ENCODE measurements at regions not wholly inside any gene's neighbourhood (a gene's known extent, or its start where the extent isn't known, plus 50 kb on each side); places are given as distances from the start of the nearest gene placed in this dataset.

DNA sequence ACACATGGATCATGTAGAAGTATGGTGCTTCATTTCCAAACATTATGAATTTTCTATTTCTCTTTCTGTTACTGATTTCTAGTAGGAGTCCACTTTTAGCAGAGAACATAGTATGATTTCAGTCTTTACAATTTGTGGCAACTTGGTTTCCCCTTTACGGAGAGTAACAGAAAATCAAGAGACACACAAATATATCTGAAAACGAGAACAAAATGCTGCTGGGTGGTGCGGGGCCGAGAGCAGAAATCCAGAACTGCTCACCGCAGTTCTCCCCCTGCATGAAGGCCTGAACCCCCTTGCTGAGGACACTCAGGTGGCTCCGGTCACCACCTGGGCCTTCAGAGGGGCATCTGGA is 94.5 kb upstream of the FMN2 start:
- no peak for DNase-seq
- Mint-ChIP-seq H3K27ac (no peak overlapping the region), H3K27me3 (peaks cover 29% of the 10 kb centered on the region), H3K4me1 (peaks cover 1% of the 10 kb centered on the region), H3K36me3 (ENCODE audit: low read depth) (no peaks in the 10 kb centered on the region), H3K9me3 (no peaks in the 10 kb centered on the region), H3K4me3 (no peak overlapping the region)
- TF ChIP-seq, protein P1, sequence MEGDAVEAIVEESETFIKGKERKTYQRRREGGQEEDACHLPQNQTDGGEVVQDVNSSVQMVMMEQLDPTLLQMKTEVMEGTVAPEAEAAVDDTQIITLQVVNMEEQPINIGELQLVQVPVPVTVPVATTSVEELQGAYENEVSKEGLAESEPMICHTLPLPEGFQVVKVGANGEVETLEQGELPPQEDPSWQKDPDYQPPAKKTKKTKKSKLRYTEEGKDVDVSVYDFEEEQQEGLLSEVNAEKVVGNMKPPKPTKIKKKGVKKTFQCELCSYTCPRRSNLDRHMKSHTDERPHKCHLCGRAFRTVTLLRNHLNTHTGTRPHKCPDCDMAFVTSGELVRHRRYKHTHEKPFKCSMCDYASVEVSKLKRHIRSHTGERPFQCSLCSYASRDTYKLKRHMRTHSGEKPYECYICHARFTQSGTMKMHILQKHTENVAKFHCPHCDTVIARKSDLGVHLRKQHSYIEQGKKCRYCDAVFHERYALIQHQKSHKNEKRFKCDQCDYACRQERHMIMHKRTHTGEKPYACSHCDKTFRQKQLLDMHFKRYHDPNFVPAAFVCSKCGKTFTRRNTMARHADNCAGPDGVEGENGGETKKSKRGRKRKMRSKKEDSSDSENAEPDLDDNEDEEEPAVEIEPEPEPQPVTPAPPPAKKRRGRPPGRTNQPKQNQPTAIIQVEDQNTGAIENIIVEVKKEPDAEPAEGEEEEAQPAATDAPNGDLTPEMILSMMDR (IDR thresholded peaks at IDR 0.05) = no peak
- no peak for ATAC-seq (ENCODE audit: low read depth)
- intact Hi-C loops (cut with micrococcal nuclease) = no loop called here
- ChIA-PET CTCF (no interaction called here), POLR2A (no interaction called here)

GRCh38 chr1:239997515-239998311 is 94.0 kb upstream of the FMN2 start:
- ChIA-PET POLR2A (no interaction called here), CTCF (no interaction called here)
- no peaks in the 10 kb centered on the region for H3K9me3 Mint-ChIP-seq
- no peak overlapping the region for H3K4me3 Mint-ChIP-seq
- H3K27ac Mint-ChIP-seq = no peak overlapping the region
- peaks cover 1% of the 10 kb centered on the region for H3K4me1 Mint-ChIP-seq
- no peaks in the 10 kb centered on the region for H3K36me3 Mint-ChIP-seq (ENCODE audit: low read depth)
- H3K27me3 Mint-ChIP-seq = peaks cover 29% of the 10 kb centered on the region
- ATAC-seq (ENCODE audit: low read depth) (no peak), DNase-seq (no peak)
- TF ChIP-seq, protein P1 (IDR thresholded peaks at IDR 0.05) = no peak
- intact Hi-C loops (cut with micrococcal nuclease) = no loop called here

GRCh38 chr1:239998312-239998649 is 93.4 kb upstream of the FMN2 start:
- ChIA-PET POLR2A (no interaction called here), CTCF (no interaction called here)
- Mint-ChIP-seq H3K27ac (no peak overlapping the region), H3K27me3 (peaks cover 29% of the 10 kb centered on the region), H3K4me3 (no peak overlapping the region), H3K4me1 (peaks cover 1% of the 10 kb centered on the region), H3K9me3 (no peaks in the 10 kb centered on the region), H3K36me3 (ENCODE audit: low read depth) (no peaks in the 10 kb centered on the region)
- intact Hi-C loops (cut with micrococcal nuclease) = no loop called here
- ATAC-seq (ENCODE audit: low read depth) (no peak), DNase-seq (no peak)
- TF ChIP-seq, protein P1 (IDR thresholded peaks at IDR 0.05) = no peak

- intact Hi-C loops (cut with micrococcal nuclease) = no loop called here
Measured at GRCh38 chr1:239999170-239999569, 92.5 kb upstream of the FMN2 start.

DNA sequence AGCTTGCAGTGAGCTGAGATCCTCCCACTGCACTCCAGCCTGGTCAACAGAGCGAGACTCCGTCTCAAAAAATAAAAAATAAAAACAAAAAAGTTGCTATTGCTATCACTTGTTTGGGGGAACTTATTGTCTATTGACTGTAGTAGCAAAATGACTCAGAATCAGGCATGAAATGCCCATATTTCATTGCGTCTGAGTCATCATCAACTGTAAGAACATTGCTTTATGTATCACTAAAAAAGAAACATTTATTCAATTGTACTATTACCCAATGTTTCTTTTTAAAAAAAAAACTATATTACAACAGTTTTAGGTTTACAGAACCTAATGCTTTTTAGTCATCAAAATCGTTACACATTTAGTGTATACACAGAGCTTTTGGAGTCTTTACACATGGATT is 91.0 kb upstream of the FMN2 start:
- ATAC-seq (ENCODE audit: low read depth) = no peak
- ChIA-PET CTCF (no interaction called here), POLR2A (no interaction called here)
- H3K36me3 Mint-ChIP-seq (ENCODE audit: low read depth) = no peaks in the 10 kb centered on the region
- TF ChIP-seq, protein P1 (IDR thresholded peaks at IDR 0.05) = no peak
- intact Hi-C loops (cut with micrococcal nuclease) = no loop called here
- no peak for DNase-seq
- peaks cover 1% of the 10 kb centered on the region for H3K4me1 Mint-ChIP-seq
- peaks cover 2% of the 10 kb centered on the region for H3K9me3 Mint-ChIP-seq
- H3K27me3 Mint-ChIP-seq = peaks cover 24% of the 10 kb centered on the region
- no peak overlapping the region for H3K27ac Mint-ChIP-seq
- H3K4me3 Mint-ChIP-seq = no peak overlapping the region

More at GRCh38 chr1:239999170-239999569, 92.5 kb upstream of the FMN2 start:
- Mint-ChIP-seq H3K27ac (no peak overlapping the region), H3K27me3 (peaks cover 29% of the 10 kb centered on the region), H3K4me3 (no peak overlapping the region), H3K9me3 (peaks cover 2% of the 10 kb centered on the region), H3K4me1 (peaks cover 1% of the 10 kb centered on the region), H3K36me3 (ENCODE audit: low read depth) (no peaks in the 10 kb centered on the region)
- no peak for DNase-seq
- ChIA-PET POLR2A (no interaction called here), CTCF (no interaction called here)
- TF ChIP-seq, protein P1 (IDR thresholded peaks at IDR 0.05) = no peak
- no peak for ATAC-seq (ENCODE audit: low read depth)

Data from activated B cell treated with CpG ODN at 0.5 μM for 24 hours (primary cell).